Omental fat pad (tissue), 3 donors: ENCODE measurements at regions not wholly inside any gene's neighbourhood (a gene's known extent, or its start where the extent isn't known, plus 50 kb on each side); places are given as distances from the start of the nearest gene placed in this dataset.

ENCODE experiments used
- ATAC-seq: fragments of 150-250 bp; one replicate; pipeline ENCODE4 v1.9.1; 2016; ENCODE audit warnings: mild to moderate bottlenecking, moderate library complexity; ENCODE audit not compliant: low FRiP score
- DNase-seq: peaks from one replicate; pipeline ENCODE4 v3.0.0-alpha.2; 2019; ENCODE audit warnings: low spot score
- CTCF ChIP-seq, 3 donors: fragments of 450-650 bp; IDR thresholded peaks; one replicate each; pipeline ENCODE4 v1.5.1; 2016 to 2017; ENCODE audit warnings: antibody characterized with exemption in 3 of 3, mild to moderate bottlenecking in 3 of 3, moderate library complexity in 2 of 3

- no peak for DNase-seq
- no peak for ATAC-seq
- no peak for TF ChIP-seq CTCF (IDR thresholded peaks at IDR 0.05)
Measured at GRCh38 chr17:70464995-70465394, 295.7 kb downstream of the KCNJ2 start.

DNA sequence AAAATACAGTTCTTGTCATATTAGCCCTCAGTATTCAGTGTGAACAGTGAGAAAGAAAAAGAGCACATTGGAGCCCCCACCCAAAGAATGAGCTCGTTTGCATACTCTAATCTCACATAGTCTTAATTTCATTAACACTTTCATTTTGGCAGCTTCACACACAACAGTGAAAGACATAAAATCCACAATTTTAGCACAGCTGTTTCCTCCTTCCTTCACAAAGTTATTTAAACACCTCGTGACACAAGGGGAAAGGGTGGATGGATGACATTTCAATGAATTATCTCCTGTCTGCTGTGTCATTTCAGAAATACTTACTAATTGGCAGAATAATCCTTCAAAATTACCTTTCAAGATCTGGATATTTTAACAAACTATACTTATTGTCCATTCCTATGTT is 299.3 kb downstream of the KCNJ2 start:
- no peak for ATAC-seq
- no peak for TF ChIP-seq CTCF (IDR thresholded peaks at IDR 0.05)
- no peak for DNase-seq

DNA sequence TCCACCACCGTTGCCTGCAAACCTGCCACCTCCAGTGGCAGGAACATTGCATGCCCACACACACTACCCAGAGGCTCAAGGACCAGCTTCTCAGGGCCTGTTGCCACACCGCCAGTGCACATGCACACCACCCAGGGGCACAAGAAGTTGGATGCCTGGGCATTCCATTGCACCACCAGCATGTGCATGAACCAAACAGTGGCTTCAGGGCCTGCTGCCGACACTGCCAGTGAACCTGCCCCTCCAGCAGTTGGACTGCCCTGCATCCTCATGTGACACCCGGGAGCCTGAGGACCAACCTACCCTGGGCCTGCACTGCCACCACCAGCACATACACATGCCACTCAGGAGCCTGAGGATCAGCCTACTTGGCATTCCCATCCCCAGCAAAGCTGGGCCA is 303.7 kb downstream of the KCNJ2 start:
- DNase-seq (no peak), ATAC-seq (no peak)
- TF ChIP-seq CTCF (IDR thresholded peaks at IDR 0.05) = no peak

DNA sequence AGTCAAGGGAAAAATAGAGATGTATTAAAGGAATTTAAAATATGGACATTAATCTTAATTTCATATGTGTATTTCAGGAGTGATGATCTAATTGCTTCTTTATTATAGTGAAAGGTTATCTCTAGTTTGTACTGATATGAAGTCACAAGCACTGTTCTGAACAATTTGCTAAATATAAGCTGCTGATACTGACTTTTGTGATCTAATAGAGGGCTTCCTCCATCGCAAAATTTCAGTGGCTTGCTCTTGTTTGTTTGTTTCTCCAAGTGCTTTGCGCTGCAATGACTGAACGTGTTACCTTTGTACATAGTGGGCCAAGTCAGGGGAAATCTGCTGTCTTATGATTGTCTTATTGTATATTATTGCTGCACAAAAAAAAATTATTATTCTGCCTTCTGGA is 307.0 kb downstream of the KCNJ2 start:
- DNase-seq = no peak

DNA sequence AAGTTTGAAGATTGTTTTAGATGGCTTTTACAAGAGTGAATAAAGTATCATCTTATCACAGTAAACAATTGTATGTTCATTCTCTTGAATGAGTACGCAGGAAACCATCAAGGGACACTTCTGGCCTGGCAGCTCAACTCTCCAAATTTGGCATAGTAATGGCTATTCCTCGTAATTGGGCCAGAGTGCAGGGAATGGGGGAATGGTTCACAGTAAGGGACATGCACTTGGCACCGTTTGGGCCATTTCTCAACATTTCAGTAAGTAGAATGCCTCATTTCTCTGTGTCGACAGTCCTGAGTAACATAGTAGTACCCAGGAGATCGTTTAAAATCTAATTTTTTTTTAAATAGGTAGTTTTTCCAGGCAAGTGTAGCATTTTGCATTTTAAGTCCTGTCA is 309.6 kb downstream of the KCNJ2 start:
- DNase-seq = peak; percentile 20
- ATAC-seq = no peak
- TF ChIP-seq CTCF (IDR thresholded peaks at IDR 0.05) = no peak

More for the DNA sequence above, 307.0 kb downstream of the KCNJ2 start:
- no peak for ATAC-seq
- TF ChIP-seq CTCF (IDR thresholded peaks at IDR 0.05) = no peak

GRCh38 chr17:70479779-70480178 is 310.4 kb downstream of the KCNJ2 start:
- TF ChIP-seq CTCF (IDR thresholded peaks at IDR 0.05) = no peak
- ATAC-seq (no peak), DNase-seq (no peak)

DNA sequence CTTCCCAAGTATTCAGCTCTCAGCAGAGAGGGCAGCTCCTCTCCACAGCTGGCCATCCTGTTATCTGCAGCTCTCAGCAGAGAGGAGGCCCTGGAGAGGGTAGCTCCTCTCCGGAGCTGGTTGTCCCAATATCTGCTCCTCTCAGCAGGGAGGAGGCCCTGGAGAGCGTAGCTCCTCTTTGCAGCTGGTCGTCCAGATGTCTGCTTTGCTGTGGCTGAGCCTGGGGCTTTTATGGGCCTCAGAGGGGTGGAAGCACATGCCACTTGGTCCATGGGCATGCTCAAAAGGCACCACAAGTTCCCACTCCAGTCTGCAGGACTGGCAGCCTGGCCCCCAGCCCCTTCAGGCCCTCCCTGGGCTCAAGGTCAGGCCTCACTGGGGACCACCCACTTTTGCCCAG is 314.3 kb downstream of the KCNJ2 start:
- DNase-seq (no peak), ATAC-seq (no peak)
- TF ChIP-seq CTCF (IDR thresholded peaks at IDR 0.05) = no peak
